Spleen (tissue), 11 donors: ENCODE measurements at regions not wholly inside any gene's neighbourhood (a gene's known extent, or its start where the extent isn't known, plus 50 kb on each side); places are given as distances from the start of the nearest gene placed in this dataset.
"Not testable (repeated sequence)": the region's sequence is repeated elsewhere in the genome, so short reads cannot be mapped to it uniquely, and the experiment has no call there.

Experiments used
- DNase-seq: peaks from one replicate; pipeline ENCODE4 v3.0.0-alpha.2; 2020
- H3K27ac ChIP-seq, 8 donors: fragments of 200-600 bp; sonication (generic) in 7 of 8; 1 replicate in 4 of 8; 2 replicates in 4 of 8; pipeline versions ENCODE4 v1.5.0 to v1.8.0; 2016 to 2021; ENCODE audit warnings: inconsistent platforms in 4 of 8, mild to moderate bottlenecking in 4 of 8, moderate library complexity in 1 of 8
- H3K27me3 ChIP-seq, 7 donors: fragments of 200-600 bp; sonication (generic) in 6 of 7; replicated peaks in 1 of 7; 1 replicate in 4 of 7; 2 replicates in 3 of 7; pipeline versions ENCODE4 v1.5.0 to v1.8.0; 2016 to 2021; ENCODE audit warnings: inconsistent platforms in 3 of 7, mild to moderate bottlenecking in 1 of 7
- H3K36me3 ChIP-seq, 6 donors: fragments of 200-600 bp; sonication (generic) in 5 of 6; 1 replicate in 4 of 6; 2 replicates in 2 of 6; pipeline versions ENCODE4 v1.5.0 to v1.8.0; 2016 to 2021; ENCODE audit warnings: inconsistent platforms in 2 of 6
- H3K4me1 ChIP-seq, 6 donors: fragments of 200-600 bp; sonication (generic) in 5 of 6; 1 replicate in 3 of 6; 2 replicates in 3 of 6; pipeline versions ENCODE4 v1.5.0 to v1.8.0; 2016 to 2021; ENCODE audit warnings: inconsistent platforms in 3 of 6
- H3K4me3 ChIP-seq, 8 donors: fragments of 200-600 bp; sonication (generic) in 7 of 8; 1 replicate in 4 of 8; 2 replicates in 4 of 8; pipeline versions ENCODE4 v1.5.0 to v1.8.0; 2016 to 2021; ENCODE audit warnings: inconsistent platforms in 4 of 8, mild to moderate bottlenecking in 4 of 8, moderate library complexity in 2 of 8
- H3K9me3 ChIP-seq, 8 donors: fragments of 200-600 bp; sonication (generic) in 7 of 8; 1 replicate in 4 of 8; 2 replicates in 4 of 8; pipeline versions ENCODE4 v1.5.0 to v1.8.0; 2016 to 2021; ENCODE audit warnings: inconsistent platforms in 4 of 8
- POLR2A ChIP-seq, 3 donors: fragments of 450-650 bp; IDR thresholded peaks; one replicate each; pipeline ENCODE4 v1.5.1; 2017; ENCODE audit warnings: antibody characterized with exemption in 3 of 3, mild to moderate bottlenecking in 1 of 3
- POLR2AphosphoS5 ChIP-seq, 3 donors: sonication (generic); formaldehyde crosslinking; IDR thresholded peaks; one replicate each; pipeline ENCODE4 v1.5.1; 2017; ENCODE audit warnings: antibody characterized with exemption in 3 of 3
- WGBS, 5 donors: extraction: QIAGEN DNeasy Blood & Tissue Kit in 3 of 5; methylation state at CpG; one replicate each; pipeline versions ENCODE4 v1.1.5 to v1.1.7; 2013 to 2018; 5-methylcytosine and 5-hydroxymethylcytosine counted together
- intact Hi-C: fragments of 100-400 bp; cut with DNase I; formaldehyde crosslinking; loops from one replicate; pipeline ENCODE4 v1.15.0; 2023; ENCODE audit warnings: low total_unique reads
- TF ChIP-seq, protein P1 (sequence below), 11 experiments: fragments of 200-600 bp in 7 of 11; fragments of 450-650 bp in 4 of 11; sonication (generic) in 4 of 11; IDR thresholded peaks in 8 of 11; conservative IDR thresholded peaks in 3 of 11; 1 replicate in 7 of 11; 2 replicates in 4 of 11; pipeline versions ENCODE4 v1.4.0 to v1.8.0; 2016 to 2021; ENCODE audit warnings: antibody characterized with exemption in 11 of 11, inconsistent platforms in 4 of 11, mild to moderate bottlenecking in 1 of 11
- donor health status: healthy with polysubstance abuse.
- donor health status: DM: no; HTN: no; CAD: no; lungs with moderate emphysema.
- donor health status: DM: no; HTN: no; CAD: no.
- donor health status: Bipolar disorder and iron deficiency.
- donor health status: healthy.
- donor health status: DM: no; HTN: no; CAD: no.
- donor health status: DM: yes; HTN: yes; CAD: no.

DNA sequence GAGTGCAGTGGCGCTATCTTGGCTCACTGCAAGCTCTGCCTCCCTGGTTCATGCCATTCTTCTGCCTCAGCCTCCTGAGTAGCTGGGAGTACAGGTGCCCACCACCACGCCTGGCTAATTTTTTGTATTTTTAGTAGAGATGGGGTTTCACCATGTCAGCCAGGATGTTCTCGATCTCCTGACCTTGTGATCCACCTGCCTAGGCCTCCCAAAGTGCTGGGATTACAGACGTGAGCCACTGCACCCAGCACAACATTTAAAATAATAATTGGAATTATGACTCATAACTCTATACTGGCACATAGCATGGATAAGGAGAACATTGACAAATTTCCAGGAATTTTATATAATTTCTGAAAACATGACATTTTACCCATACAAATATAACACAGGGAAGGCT lies 54.2 kb downstream of the DBET start:
- WGBS, 5 donors = 38 to 54% (median 52%) methylated on average over 3 to 4 of the region's 4 CpGs
- H3K4me3 ChIP-seq, intact Hi-C loops, H3K27me3 ChIP-seq, H3K27ac ChIP-seq, H3K4me1 ChIP-seq, H3K36me3 ChIP-seq: not testable (repeated sequence)
- DNase-seq = peak; percentile 39
- peaks cover 0 to 13% (median 2%) of the 10 kb centered on the region in 8 donors for H3K9me3 ChIP-seq

DNA sequence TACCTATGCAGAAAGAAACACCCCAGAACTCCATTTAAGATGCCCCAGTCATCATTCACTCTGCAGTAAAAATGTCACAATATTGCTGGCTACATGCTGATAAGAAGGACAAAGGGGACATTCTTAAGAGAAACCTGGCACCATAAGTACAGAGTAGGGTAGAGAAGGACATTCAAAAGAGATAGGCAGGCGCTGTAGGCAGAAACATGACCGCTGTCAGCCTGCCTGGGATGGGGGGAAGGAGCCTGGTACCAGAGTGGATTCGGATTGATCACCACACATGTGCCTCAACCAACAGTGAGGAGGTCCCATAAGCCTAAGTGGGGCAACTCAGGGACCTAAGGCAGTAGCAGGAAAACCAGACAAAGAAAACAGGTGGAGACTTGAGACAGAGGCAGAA lies 54.1 kb upstream of the DUX4 start:
- H3K4me3 ChIP-seq, DNase-seq, intact Hi-C loops, H3K4me1 ChIP-seq, H3K27ac ChIP-seq, H3K36me3 ChIP-seq, H3K27me3 ChIP-seq: not testable (repeated sequence)
- 40 to 63% (median 57%) methylated on average over 3 of the region's 3 CpGs for WGBS, 5 donors
- peaks cover 0 to 13% (median 2%) of the 10 kb centered on the region in 8 donors for H3K9me3 ChIP-seq

DNA sequence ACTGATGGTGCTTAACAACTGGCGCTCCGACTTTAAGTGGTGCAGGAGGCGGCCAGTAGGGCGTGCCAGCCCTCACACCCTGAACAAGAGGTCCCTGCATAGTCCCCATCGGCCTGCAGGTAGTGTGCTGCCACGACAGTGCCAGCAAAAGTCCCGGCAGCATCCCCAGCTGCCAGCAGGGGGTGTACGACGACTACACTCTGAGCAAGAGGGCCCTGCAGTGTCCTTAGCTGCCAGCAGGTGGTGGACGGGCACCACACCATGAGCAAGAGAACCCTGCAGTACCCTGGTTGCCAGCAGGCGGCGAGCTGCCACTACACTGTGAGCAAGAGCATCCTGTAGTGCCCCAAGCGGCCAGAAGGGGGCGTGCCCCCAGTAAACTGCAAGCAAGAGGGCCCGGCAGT lies 53.5 kb upstream of the DUX4 start:
- intact Hi-C loops, H3K4me3 ChIP-seq, H3K27ac ChIP-seq, H3K27me3 ChIP-seq, H3K4me1 ChIP-seq, H3K36me3 ChIP-seq: not testable (repeated sequence)
- TF ChIP-seq, protein P1, sequence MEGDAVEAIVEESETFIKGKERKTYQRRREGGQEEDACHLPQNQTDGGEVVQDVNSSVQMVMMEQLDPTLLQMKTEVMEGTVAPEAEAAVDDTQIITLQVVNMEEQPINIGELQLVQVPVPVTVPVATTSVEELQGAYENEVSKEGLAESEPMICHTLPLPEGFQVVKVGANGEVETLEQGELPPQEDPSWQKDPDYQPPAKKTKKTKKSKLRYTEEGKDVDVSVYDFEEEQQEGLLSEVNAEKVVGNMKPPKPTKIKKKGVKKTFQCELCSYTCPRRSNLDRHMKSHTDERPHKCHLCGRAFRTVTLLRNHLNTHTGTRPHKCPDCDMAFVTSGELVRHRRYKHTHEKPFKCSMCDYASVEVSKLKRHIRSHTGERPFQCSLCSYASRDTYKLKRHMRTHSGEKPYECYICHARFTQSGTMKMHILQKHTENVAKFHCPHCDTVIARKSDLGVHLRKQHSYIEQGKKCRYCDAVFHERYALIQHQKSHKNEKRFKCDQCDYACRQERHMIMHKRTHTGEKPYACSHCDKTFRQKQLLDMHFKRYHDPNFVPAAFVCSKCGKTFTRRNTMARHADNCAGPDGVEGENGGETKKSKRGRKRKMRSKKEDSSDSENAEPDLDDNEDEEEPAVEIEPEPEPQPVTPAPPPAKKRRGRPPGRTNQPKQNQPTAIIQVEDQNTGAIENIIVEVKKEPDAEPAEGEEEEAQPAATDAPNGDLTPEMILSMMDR (IDR thresholded peaks at IDR 0.05 in 8 of 11, conservative IDR thresholded peaks at IDR 0.05 in 3 of 11) = peak in 2 of 11 experiments; percentile 6 to 36
- peak; percentile 42 for DNase-seq
- H3K9me3 ChIP-seq = peaks cover 0 to 13% (median 2%) of the 10 kb centered on the region in 8 donors
- WGBS, 5 donors = 55 to 75% (median 70%) methylated on average over 4 to 9 of the region's 15 CpGs; no CpG with 5 or more reads in 1 of the 5 donors

- 75 to 79% (median 79%) methylated on average over 15 to 29 of the region's 37 CpGs; no CpG with 5 or more reads in 2 of the 5 donors for WGBS, 5 donors
- intact Hi-C loops, H3K4me1 ChIP-seq, H3K4me3 ChIP-seq, H3K27ac ChIP-seq, H3K27me3 ChIP-seq, H3K36me3 ChIP-seq: not testable (repeated sequence)
- TF ChIP-seq, protein P1 (IDR thresholded peaks at IDR 0.05 in 8 of 11, conservative IDR thresholded peaks at IDR 0.05 in 3 of 11) = peak in 2 of 11 experiments; percentile 43 to 52
- H3K9me3 ChIP-seq = peaks cover 0 to 13% (median 2%) of the 10 kb centered on the region in 8 donors
- peak; percentile 80 for DNase-seq
Measured at GRCh38 chr4:190120537-190121001, 53.0 kb upstream of the DUX4 start.

- 80 to 85% (median 84%) methylated on average over 7 to 110 of the region's 118 CpGs for WGBS, 5 donors
Measured at GRCh38 chr4:190121076-190121671, 52.4 kb upstream of the DUX4 start.

GRCh38 chr4:190121759-190122158 lies 51.8 kb upstream of the DUX4 start:
- TF ChIP-seq, protein P1 (IDR thresholded peaks at IDR 0.05 in 8 of 11, conservative IDR thresholded peaks at IDR 0.05 in 3 of 11) = no peak
- TF ChIP-seq POLR2AphosphoS5 (IDR thresholded peaks at IDR 0.05) = no peak
- TF ChIP-seq POLR2A (IDR thresholded peaks at IDR 0.05) = no peak
- 76 to 86% (median 82%) methylated on average over 48 to 70 of the region's 70 CpGs for WGBS, 5 donors
- H3K27me3 ChIP-seq = no peaks in the 10 kb centered on the region
- H3K4me3 ChIP-seq = no peak overlapping the region
- H3K9me3 ChIP-seq = peaks cover 0 to 13% (median 1%) of the 10 kb centered on the region in 8 donors
- no peaks in the 10 kb centered on the region for H3K36me3 ChIP-seq
- intact Hi-C loops = no loop called here
- H3K4me1 ChIP-seq = no peaks in the 10 kb centered on the region
- H3K27ac ChIP-seq = no peak overlapping the region
- peak; percentile 84 for DNase-seq

More at GRCh38 chr4:190121076-190121671, 52.4 kb upstream of the DUX4 start:
- H3K4me3 ChIP-seq, H3K27me3 ChIP-seq, H3K36me3 ChIP-seq, intact Hi-C loops, H3K27ac ChIP-seq, H3K4me1 ChIP-seq: not testable (repeated sequence)
- peaks cover 0 to 13% (median 2%) of the 10 kb centered on the region in 8 donors for H3K9me3 ChIP-seq
- DNase-seq = peak; percentile 76

- intact Hi-C loops, H3K36me3 ChIP-seq, H3K4me1 ChIP-seq, H3K4me3 ChIP-seq, H3K27ac ChIP-seq, H3K27me3 ChIP-seq: not testable (repeated sequence)
- WGBS, 5 donors = 79 to 90% (median 86%) methylated on average over 16 to 28 of the region's 29 CpGs
- peak; percentile 87 for DNase-seq
- H3K9me3 ChIP-seq = peaks cover 0 to 13% (median 1%) of the 10 kb centered on the region in 8 donors
Measured at GRCh38 chr4:190122161-190123142, 51.1 kb upstream of the DUX4 start.
